ENCODE measurements at regions not wholly inside any gene's neighbourhood (a gene's known extent, or its start where the extent isn't known, plus 50 kb on each side); places are given as distances from the start of the nearest gene placed in this dataset.

GRCh38 chr2:9681427-9681817, 50.6 kb upstream of the YWHAQ start:
- no peak for DNase-seq (ENCODE audit: low read depth in 4 of 4, low spot score in 2 of 4)

- DNase-seq (ENCODE audit: low read depth in 4 of 4, low spot score in 2 of 4), result no peak
Measured at GRCh38 chr2:9685637-9686036, 54.8 kb upstream of the YWHAQ start.

- DNase-seq (ENCODE audit: low read depth in 4 of 4, low spot score in 2 of 4), result no peak
Measured at GRCh38 chr2:9686061-9686460, 55.3 kb upstream of the YWHAQ start.

- DNase-seq (ENCODE audit: low read depth in 4 of 4, low spot score in 2 of 4), result no peak
Measured at GRCh38 chr2:9690252-9690651, 59.5 kb upstream of the YWHAQ start.

- no peak for DNase-seq (ENCODE audit: low read depth in 4 of 4, low spot score in 2 of 4)
Measured at GRCh38 chr2:9690716-9691498, 60.1 kb upstream of the YWHAQ start.

GRCh38 chr2:9692456-9693195, 61.8 kb upstream of the YWHAQ start:
- DNase-seq (ENCODE audit: low read depth in 4 of 4, low spot score in 2 of 4), result no peak

- no peak for DNase-seq (ENCODE audit: low read depth in 4 of 4, low spot score in 2 of 4)
Measured at GRCh38 chr2:9693196-9693491, 62.3 kb upstream of the YWHAQ start.

- DNase-seq (ENCODE audit: low read depth in 4 of 4, low spot score in 2 of 4), result no peak
Measured at GRCh38 chr2:9693646-9694045, 62.8 kb upstream of the YWHAQ start.

- DNase-seq (ENCODE audit: low read depth in 4 of 4, low spot score in 2 of 4), result no peak
Measured at GRCh38 chr2:9694661-9695234, 64.0 kb upstream of the YWHAQ start.

GRCh38 chr2:9695941-9696340, 65.1 kb upstream of the YWHAQ start:
- DNase-seq (ENCODE audit: low read depth in 4 of 4, low spot score in 2 of 4), result no peak

GRCh38 chr2:9696731-9697130, 65.9 kb upstream of the YWHAQ start:
- DNase-seq (ENCODE audit: low read depth in 4 of 4, low spot score in 2 of 4), result no peak

- no peak for DNase-seq (ENCODE audit: low read depth in 4 of 4, low spot score in 2 of 4)
Measured at GRCh38 chr2:9697909-9698308, 67.1 kb upstream of the YWHAQ start.

- no peak for DNase-seq (ENCODE audit: low read depth in 4 of 4, low spot score in 2 of 4)
Measured at GRCh38 chr2:9699139-9700108, 68.6 kb upstream of the YWHAQ start.

GRCh38 chr2:9700109-9700495, 69.3 kb upstream of the YWHAQ start:
- DNase-seq (ENCODE audit: low read depth in 4 of 4, low spot score in 2 of 4), result no peak

- no peak for DNase-seq (ENCODE audit: low read depth in 4 of 4, low spot score in 2 of 4)
Measured at GRCh38 chr2:9702604-9703084, 71.8 kb upstream of the YWHAQ start.

GRCh38 chr2:9703085-9703678, 72.4 kb upstream of the YWHAQ start:
- DNase-seq (ENCODE audit: low read depth in 4 of 4, low spot score in 2 of 4), result no peak

GRCh38 chr2:9703701-9704221, 73.0 kb upstream of the YWHAQ start:
- no peak for DNase-seq (ENCODE audit: low read depth in 4 of 4, low spot score in 2 of 4)

- DNase-seq (ENCODE audit: low read depth in 4 of 4, low spot score in 2 of 4), result no peak
Measured at GRCh38 chr2:9704600-9704999, 73.8 kb upstream of the YWHAQ start.

GRCh38 chr2:9705196-9705595, 74.4 kb upstream of the YWHAQ start:
- DNase-seq (ENCODE audit: low read depth in 4 of 4, low spot score in 2 of 4), result no peak

- DNase-seq (ENCODE audit: low read depth in 4 of 4, low spot score in 2 of 4), result no peak
Measured at GRCh38 chr2:9707008-9707407, 76.2 kb upstream of the YWHAQ start.
